HT-29 (cell line): ENCODE measurements at regions not wholly inside any gene's neighbourhood (a gene's known extent, or its start where the extent isn't known, plus 50 kb on each side); places are given as distances from the start of the nearest gene placed in this dataset.

Source experiments
- DNase-seq: peaks from one replicate; pipeline ENCODE4 v3.0.0-alpha.2; 2015; ENCODE audit warnings: low spot score

- no peak for DNase-seq
Measured at GRCh38 chr13:106351251-106351650, 184.2 kb downstream of the EFNB2 start.

GRCh38 chr13:106350208-106350607, 185.3 kb downstream of the EFNB2 start:
- peak; percentile 78 for DNase-seq

GRCh38 chr13:106349080-106349931, 186.2 kb downstream of the EFNB2 start:
- DNase-seq: peak; percentile 76

- peak; percentile 75 for DNase-seq
Measured at GRCh38 chr13:106348075-106348840, 187.2 kb downstream of the EFNB2 start.

DNA sequence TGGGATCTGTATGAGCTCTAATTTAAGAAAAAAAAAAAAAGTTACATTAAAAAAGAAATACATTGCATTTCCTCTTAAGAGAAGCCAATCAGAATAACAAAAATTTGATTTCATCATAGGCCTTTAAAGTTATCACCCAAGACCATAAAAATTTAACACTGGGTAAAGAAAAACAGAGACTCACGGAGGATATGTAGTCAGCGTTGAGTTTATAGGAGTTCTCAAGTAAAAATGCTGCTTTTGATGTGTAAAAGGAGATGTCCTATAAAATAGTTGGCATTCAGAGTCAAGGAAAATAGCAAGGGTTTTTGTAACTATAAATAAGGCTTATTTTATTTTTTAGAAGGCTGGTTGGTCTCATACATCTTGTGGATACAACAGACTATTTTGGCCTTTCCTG, 191.1 kb downstream of the EFNB2 start:
- no peak for DNase-seq

DNA sequence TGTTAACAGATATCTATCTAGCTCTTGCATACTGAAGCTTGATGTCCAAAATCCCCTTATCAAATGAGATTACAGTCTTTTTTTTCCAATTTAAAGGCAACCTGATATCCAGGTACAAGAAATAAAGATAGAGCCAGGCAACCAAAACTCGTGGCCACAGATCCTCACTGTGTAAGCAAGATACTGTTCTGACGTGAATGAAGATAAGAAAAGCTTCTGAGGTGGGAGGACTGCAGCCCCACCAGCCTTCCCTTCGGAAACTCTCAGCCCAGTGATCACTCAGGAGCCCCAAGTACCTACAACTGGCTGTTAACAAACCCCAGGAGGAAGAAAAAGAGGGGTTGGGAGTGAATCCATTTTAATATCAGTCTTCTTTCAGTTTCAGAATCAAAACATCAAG, 191.6 kb downstream of the EFNB2 start:
- DNase-seq: no peak

DNA sequence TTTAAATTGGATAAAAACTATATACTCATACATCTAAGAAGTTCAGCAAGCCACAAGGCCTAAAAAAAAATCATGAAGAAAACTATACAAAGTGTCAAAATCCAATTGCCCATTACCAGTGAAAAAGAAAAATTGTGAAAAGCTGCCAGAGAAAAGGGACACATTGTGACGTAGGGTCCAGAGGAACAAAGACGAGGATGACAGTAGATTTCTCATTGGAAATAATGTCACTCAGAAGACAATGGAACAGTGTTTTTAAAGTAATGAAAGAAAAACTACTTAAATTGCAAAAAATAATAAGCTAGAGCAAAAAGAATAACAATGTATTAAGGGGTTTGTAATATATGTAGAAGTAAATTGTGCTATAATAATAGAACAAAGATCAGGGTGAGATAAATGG, 195.2 kb downstream of the EFNB2 start:
- no peak for DNase-seq

DNA sequence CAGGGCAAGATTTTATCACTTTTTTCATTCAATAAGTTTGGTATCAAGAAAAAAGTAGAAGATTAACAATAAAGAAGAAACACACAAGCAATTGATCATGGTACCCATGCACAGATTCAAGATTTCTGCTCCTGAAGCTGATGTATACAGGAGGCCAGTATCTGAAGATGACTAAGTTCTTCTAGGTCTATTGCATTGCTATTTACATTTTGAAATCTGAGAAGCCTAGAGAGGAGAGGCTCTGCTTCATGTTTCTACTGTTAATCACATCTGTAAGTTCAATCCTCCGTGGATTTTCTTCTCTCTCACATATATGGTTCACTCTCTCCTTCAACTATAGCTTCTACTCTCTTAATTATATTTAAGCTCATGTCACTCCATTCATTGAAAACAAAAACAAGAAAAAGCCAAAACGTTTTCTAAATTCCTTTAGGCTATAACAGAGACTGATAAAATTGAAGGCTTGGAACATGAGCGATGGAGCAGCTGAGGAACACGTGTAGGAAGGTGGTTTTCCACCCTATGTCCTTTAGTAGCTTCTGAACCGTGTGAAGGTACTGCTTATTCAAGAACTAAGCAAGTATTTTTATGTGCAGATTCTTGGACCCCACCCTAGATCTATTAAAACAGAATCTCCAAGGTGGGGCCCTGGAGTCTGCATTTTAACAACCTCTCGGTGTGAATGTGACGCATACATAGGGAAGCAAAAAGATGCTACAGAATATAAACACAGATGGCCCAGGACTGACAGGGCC, 198.2 kb downstream of the EFNB2 start:
- DNase-seq: no peak

DNA sequence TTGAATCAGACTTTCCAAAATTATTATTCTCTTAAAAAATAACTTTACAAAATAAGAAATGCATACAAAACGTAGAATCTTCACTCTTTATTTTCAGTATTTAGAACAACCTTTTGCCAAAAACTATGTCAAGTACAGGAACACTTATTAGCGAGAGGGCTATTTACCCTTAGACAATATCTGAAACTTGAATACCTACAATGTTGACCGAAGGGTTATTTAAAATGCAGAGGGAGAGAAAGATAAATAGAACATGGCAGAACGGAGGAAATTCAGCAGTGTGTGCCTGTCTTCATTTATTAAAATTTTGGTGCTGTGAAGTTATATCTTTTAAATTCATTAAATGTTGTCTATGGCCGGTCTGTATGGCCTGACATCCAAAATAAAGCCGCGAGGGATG, 198.8 kb downstream of the EFNB2 start:
- DNase-seq: no peak

DNA sequence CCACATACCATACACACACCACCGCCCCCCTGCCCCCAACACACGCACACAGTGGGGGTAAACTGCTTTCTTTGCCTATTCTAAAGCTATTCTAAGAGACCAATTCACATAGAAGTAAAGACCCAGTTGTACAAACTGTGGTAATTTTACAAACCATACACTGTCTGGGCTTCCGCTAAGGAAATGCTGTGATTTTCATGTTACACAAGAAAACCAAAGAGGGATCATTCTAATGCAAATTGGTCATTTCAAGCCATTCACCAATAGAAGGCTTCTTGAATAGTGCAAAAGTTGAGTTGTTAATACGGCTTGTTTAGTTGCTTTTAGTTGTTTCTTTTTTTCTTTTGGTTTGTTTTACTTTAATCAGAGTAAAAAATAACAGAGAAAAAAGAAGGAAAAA, 202.8 kb downstream of the EFNB2 start:
- DNase-seq: no peak

GRCh38 chr13:106331116-106331515, 204.3 kb downstream of the EFNB2 start:
- no peak for DNase-seq

GRCh38 chr13:106329941-106330340, 205.5 kb downstream of the EFNB2 start:
- DNase-seq: no peak

DNA sequence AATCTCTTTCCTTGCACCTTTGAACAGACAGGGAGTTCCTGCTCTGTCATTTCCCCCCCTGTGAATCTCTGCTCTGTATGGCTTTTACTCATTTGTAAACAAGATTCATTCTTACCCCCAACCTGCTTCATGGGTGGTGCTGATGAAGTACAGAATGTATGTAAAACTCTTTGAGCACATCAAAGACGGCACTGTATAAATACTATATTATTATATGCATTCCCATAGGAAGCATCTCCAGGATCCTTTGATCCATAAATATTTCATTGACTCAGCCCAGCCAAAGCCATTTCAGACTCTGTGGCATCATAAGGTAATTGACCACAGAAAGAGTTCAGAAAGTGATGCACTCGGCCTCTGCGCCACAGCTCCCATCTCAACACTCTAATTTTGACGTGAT, 208.7 kb downstream of the EFNB2 start:
- DNase-seq: no peak

GRCh38 chr13:106324444-106324843, 211.0 kb downstream of the EFNB2 start:
- no peak for DNase-seq

DNA sequence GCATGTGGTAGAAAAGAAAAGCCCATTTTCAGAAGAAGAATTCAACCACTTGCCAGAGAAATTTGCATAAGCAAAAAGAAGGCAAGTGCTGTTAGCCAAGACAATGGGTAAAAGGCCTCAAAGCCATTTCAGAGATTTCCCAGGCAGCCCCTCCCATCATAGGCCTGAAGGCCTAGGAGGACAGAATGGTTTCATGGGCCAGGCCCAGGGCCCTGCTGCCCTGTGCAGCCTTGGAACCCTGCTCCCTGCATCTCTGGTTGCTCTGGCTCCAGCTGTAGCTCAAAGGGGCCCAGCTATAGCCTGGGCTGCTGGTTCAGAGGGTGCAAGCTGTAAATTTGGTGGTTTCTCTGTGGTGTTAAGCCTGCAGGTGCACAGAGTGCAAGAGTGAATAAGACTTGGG, 212.8 kb downstream of the EFNB2 start:
- no peak for DNase-seq

GRCh38 chr13:106318941-106319411, 216.5 kb downstream of the EFNB2 start:
- DNase-seq: peak; percentile 81

DNA sequence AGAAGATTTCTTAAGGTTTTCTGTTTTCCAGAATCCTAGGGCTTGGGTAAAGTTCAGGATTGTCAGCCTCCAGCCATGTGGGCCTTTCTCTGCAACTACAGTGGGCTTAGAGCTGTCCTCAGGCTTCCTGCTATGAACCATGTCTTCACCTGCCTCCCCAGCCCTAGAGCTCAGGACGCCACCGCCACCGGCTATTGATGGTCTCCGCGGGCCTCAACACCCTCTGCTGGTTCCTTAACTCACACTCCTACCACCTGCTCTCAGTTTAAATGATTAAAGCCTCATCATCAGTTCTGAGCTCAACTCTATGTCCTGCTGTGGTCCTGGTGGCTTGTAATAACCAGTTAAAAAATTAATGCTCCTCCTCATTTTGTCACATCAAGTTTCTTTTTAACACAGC, 221.0 kb downstream of the EFNB2 start:
- no peak for DNase-seq

DNA sequence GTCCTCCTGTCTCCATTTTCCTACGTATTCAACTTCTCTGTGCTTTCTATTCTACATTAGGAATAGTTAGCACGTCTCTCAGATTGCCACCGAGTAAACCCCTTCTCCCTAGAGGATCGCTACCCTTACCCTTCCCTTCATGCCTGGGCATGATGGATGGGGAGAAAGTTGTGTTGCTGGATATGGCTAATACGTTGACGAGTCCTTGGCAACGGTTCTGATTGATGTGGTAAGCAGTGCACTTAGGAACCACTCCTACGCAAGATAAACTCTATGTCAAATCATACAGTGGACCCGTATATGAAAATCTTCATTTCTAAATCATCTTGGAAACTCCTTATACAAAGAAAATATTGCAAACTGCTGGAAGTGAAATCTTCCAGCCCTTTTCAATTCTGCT, 224.5 kb downstream of the EFNB2 start:
- no peak for DNase-seq

DNA sequence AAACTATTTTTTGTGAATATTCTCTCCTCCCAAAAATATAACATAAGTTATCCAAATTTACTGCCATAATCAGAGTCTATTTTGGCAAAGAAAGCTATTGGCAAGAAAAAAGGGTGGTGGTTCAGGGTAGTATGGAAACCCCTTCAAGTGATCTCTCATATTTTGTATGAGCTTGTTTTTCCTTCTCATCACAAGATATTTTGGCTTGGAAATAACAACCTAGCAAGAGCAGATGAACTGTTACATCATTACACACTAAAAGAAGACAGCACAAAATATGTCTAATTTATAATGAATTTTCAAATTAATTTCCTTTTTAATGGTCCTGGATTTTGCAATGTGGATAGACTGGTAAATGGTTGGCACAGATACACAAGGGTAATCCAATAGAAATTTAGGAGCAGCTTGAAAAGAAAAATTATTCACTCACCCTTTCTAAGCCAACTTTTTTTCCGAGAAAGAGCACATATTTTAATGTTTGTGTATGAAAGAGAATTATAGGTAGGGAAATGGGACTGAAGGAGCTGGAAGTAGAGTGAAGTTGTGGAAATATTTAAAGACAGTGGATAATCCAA, 225.1 kb downstream of the EFNB2 start:
- no peak for DNase-seq

DNA sequence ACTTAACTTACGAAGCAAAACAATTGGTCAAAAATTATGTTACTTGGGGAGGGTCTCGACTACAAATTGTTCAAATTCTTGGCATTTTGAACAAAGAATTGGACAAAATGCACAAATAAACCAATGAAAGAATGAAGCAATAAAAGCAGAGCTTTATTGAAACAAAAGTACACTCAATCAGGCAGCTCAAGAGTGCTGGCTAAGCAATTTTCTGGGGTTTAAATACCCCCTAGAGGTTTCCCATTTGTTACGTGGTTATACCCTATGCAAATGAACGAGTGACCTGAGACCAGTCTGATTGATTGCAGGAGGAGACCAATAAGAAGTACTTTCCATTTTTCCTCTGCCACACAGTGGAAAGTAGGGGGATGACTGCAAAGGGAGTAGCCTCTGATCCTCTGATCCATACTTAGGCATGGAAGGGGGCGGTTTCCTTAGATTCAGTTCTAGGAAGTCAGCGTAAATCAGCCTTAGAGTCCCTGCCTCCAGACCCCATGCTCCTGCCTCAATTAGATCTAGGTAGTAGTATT, 228.6 kb downstream of the EFNB2 start:
- no peak for DNase-seq

- no peak for DNase-seq
Measured at GRCh38 chr13:106302843-106303242, 232.6 kb downstream of the EFNB2 start.

DNA sequence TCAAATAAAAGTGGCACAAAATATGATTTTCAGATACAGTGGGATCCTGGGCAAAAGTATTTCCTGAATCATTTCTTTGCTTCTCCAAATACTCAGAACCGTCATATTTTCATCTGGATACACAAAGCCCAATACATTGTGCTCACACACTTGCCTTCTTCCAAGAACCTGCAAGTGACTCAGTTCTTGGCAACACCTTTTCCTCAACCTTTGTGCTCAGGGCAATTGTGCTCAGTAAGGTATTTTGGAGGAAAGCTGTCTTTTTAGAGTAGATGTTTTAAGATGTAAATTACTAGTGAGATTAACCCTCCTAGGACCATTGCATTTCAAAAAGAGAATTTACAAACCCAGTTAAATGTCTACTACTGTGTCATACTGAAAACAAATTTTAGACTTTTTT, 233.5 kb downstream of the EFNB2 start:
- DNase-seq: no peak
